NCI-H446 (cell line): ENCODE measurements at regions not wholly inside any gene's neighbourhood (a gene's known extent, or its start where the extent isn't known, plus 50 kb on each side); places are given as distances from the start of the nearest gene placed in this dataset.

Experiments used
- DNase-seq, 2 experiments: peaks; one replicate each; lab custom pipeline; 2025; lab: John Stamatoyannopoulos, UW

DNA sequence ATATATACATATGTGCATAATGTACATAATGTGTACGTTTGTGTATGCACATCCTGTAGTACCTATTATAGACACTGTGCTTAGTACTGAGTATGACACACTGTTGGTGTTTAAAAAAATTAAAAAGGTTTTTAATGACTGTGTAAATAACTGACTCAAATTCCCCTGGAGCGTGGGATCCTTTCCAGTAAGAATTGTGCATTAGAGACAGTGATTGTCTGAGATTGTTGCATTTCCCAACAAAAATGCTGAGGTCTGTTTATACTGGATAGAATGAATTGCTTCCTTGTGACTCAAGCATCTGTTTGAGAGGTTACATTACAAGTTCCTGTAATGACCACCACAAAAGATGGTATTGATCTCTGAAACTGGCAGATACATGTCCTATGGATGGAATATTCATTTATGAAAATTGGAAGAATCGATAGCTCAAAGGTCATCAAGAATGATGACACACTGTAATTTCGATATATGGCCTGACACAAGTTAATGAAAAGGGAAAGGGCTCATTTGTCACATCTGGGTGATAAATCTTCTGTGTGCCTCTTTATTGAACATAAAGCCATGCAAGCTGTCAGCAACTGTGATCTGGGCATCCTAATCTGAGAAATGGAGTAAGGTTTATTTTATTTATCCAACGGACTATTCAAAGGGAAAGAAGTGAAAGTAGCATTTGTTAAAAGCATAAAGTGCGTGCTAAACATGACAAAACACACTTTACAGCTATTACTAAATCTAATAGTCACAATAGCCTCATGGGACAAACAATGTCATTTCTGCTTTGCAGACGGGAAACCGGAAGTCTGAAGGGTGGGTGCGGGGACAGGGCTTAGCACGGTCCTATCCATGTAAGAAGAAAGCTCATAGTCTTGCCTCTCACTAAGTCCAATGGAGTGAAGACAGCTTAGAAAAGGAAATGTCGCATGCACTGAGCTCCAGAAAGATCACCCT lies 228.8 kb downstream of the CDH11 start:
- no peak for DNase-seq

DNA sequence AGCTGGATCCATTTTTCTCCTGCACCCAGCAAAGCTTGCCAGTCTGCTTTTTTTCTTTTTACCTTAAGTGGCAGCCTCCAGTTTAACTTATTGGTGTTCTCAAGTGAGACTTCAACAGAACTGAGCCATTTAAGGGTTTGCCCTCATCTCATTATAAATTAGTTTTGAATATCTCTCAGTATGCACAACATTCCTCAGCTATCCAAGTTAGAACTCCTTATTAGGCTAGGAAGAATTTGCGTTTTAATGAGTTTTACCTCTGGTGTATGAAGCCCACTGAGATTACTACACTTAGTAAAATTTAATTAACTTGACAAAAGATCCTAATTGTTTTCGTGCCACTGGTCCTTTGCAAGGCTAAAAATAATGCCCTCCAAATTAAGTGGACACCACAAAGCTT lies 232.4 kb downstream of the CDH11 start:
- DNase-seq = no peak

DNA sequence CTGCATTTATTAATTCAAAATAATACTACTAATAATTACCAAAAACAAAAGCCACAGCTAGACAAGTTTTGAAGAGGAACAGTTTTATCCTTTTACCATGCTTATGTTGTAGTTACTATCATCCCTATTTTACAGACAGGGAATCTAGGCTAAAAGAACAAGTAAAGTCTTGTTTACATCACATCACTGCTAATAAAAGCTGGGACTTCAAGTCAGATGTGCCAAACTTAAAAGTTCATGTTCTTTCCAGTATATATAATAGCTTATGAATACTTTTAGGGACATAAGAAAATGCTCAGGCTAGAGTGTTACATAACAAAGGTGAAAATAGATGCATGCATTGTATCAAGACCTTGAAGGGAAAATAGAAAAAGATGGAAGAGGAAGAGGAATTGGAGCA lies 234.2 kb downstream of the CDH11 start:
- no peak for DNase-seq

DNA sequence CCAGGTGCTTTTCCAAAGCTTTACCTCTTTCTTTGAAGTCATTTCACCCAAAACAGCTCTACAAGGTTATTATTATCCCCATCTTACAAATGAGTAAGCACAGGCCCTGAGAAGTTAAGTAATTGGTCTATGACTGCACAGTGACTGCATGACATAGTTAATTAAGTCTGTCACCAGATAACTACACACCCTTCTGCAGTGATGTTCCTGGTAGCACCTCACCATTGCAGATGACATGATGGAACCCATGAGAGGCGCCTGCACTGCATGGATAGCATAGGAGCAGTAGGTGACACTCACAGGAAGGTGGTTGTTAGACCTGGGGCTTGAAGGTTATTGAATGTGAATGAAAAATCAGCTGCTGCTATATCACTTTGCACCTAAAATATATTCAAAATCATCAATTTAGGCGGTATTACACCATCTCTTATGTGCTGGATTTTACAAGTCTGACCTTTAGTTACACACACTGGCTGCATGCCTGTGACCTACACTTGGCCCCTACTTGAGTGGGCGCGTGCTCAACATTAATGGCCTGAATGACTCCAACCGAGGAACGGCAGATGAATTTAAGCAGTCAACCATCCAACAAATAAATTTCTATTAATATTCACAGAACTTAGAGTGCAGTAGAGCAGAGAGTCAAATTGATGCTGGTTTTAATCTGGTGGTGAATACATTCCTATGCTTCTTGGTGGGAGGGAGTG lies 239.6 kb downstream of the CDH11 start:
- no peak for DNase-seq

DNA sequence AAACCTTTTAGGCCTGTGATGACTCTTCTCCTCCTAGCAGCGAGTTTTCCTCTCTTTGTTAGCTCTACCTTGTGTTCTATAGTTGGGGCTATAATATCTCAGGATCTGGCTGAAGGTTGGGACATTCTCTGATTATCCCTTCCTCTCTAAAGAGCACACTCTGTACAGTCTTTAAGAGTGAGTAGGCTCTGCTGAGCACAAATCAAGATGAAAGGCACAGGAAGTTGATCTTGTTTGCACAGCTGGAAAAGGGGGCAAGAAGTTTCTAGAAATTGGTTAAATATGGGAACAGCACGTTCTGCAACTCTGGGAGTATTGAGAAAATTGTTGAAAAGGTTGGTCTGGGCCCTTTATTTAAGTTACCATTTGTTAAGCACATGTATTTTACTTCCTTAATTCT lies 240.9 kb downstream of the CDH11 start:
- no peak for DNase-seq

DNA sequence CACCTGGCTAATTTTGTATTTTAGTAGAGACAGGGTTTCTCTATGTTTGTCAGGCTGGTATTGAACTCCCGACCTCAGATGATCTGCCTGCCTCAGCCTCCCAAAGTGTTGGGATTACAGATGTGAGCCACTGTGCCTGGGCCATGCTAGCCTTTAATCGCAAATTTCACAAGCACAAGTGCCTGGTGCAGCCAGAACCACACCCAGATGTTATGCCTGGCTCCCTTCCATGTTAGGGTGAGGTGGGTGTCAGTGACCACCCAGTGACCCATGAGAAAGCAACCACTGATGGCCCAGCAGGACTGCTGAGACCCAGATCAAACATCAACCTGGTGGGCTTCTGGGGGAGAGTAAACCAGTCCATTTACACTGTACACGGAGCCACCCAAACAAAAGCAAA lies 241.9 kb downstream of the CDH11 start:
- DNase-seq = no peak

DNA sequence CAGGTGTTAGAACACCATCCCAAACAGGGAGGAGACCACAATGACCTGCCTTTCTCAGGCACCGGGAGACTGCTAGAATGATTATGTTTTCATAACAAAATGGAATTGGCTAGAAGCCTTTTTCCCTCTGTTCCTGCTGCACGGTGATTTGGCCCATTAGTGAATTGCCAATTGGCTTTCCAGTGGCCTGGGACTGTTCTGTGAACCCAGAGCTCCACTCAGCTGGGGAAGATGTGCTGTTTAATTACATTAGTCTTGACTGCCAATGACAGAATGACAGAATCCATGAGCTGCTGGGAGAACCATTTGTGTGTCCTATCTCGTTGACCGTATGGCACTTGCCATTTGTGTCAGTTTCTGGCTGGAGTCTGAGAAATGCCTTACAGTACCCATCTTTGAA lies 242.9 kb downstream of the CDH11 start:
- peak in 1 of 2 experiments; percentile 41 for DNase-seq

DNA sequence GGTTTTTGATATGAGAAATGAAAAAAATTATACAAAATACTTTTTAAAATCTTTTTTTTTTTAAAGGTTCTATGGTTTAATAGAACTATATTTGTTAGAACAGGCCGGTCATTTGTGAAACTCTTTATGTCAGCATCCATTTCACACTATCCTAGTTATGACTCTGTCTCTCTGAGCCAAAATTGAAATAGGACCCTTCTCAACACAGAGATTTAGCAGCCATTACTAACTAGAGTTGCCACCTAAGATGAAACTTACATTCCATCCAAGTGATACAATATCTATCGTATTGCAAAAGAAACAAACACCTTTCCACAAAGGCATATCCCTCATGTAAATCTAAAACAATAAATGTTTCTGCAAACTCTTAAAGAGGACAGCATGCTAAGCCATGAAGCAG lies 249.8 kb downstream of the CDH11 start:
- DNase-seq = no peak

DNA sequence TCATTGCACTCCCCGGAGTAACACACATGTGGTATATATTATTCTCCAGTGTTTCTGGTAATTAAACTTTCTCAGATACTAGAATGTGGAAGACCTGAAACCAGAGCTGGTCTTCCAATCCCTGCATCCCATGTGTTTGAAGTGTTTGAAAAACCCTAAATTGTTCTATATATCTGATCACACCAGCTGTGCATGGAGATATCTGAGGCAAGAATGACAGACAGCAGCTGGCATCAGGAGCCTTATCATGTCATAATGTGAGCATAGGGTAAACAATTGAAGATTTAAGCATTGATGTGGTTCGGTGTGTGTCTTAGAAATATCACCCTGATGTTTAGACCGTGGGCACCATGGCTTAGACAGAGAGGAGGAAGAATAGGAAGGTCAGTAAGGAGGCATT lies 251.0 kb downstream of the CDH11 start:
- DNase-seq = no peak

DNA sequence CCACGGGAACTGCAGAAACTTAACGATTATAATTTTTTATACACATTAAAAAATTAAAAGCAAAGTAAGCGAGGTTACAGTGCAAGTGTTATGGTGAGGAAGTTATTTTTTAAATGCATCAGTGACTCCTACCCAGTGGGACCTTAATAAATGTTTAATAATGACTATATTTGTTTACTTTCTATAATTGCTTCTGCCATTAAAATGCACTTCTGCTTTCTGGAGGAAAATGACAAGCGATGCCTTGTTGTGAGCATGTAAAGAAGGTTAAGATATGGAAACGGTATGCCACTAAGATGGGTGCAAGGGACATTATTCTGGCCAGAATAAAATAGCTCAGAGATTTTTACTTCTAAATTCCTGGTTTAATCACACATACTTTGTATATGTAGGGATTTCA lies 252.1 kb downstream of the CDH11 start:
- DNase-seq = no peak

DNA sequence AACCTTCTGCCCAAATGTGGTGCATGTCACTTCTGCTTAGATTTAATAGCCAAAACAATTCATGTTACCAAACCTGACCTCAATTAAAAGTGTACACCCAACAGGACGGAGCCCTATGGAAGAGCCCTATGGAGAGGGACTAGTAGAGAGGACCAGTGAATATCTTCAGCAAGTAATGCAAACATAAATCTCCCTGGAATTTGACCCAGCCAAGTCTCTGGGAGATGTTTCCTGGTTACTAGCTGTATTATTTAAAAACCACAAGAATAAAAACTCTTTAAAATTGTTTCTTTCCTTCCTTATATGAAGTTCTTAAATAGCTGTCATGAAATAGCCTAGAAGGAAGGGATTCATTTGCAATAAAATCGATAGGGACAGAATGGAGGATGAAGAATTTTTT lies 255.8 kb downstream of the CDH11 start:
- no peak for DNase-seq

DNA sequence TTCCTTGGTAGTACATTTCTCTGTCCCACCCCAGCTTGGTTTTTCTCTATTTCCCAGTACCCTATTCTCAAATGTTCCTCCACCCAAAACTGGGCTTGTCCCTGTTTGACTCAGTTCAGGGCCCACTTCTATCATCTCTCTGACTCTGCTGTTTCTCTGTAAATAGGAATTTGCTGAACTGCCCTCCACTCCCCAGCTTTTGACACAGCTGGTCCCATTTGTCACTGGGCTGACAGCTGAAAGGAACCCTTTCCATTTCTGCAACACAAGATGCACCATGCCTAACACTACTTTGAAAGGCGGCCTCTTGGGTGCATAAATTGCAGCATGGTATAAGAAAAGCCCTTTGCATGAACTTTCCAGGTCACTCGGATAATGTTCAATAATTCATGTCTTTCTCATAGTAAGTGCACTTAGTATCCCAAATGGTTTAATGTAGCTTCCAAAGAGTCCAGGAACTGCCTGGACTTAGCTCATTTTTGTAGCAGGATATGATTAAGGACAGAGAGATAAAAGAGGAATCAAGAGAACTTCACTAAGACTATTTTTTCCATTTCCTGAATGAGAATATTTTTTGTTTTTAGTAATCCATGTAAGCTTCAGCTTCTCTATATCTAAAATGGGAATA lies 256.7 kb downstream of the CDH11 start:
- peak in 1 of 2 experiments; percentile 38 for DNase-seq

DNA sequence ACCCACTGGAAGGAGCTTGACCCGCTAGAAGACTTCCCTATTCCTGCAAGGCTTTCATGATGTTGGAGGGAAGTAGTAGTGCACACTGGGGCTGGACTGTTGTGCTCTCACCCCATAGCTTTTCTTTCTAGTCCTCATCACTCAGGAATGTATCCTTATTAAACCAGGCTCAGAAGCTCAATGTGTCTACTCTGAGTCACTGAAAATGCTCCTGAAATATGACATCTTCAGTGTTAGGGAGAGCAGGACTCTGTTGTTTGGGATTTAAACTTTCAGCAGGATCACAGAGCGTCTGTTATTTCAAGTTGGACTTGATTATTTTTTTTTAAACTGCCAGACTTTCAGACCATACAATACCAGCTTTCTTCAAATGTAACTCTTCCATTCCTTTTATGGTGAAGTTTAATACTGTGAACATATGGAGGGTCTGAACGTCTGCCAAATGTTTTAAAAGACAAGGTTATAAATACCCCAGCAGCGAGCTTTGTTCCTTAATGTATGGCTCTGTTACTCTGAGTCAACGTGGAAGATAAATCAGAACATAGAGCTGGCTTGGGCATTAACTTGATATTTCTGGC lies 257.5 kb downstream of the CDH11 start:
- peak; percentile 70 to 85 for DNase-seq

DNA sequence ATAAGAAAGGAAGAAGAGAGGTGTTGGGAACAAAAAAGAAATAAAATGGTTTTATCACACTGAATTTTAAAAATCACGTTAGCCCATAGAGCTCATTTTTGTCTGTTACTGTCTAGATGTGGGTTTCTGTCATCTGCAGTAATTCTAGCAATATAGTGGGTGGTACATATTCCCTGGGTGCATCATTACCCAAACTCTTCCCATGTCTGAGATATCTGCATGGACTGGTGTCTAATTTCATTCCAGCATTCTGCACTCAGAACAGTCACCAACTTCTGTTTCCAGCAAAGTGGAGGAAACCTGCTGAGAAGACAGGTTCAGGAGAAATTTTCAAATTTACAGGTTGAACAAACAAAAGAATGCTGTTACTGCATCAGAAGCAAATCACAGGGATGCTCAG lies 263.8 kb downstream of the CDH11 start:
- DNase-seq = no peak

DNA sequence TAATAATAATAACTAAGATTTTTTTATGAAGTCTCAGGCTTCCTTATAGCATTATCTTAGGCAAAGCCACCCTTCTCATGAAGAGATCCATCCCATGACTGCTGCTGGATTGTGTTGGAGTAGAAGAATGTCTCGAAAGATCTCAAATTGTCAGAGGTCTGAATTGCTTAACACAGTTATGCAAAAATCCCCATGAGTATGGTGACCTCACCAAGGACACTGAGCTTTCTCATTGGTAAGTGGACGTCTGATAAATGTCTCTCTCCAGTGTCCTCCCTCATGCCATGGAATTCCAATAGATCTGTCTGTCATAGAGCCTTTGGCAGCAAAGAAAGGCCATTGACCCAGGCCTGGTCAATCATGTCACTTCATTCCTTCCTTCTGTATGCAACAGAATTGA lies 264.5 kb downstream of the CDH11 start:
- DNase-seq = no peak

DNA sequence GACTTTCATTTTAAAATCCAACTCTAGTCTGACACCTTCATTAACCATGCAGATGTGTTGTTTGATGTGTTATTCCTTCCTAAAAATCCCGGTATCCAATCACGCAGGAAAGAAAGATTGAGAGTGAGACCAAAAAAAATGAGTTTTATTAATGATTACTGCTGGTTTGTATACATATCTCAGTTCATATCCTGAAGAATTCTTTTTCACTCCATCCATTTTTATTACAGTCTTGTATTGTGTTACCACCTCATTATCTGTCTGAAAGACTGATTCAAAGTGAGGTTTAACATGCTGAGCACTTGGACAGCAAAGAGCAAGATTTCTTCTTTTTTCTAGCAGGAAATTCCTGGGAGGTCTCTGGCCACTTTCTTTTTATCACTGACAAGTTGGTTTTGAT lies 268.3 kb downstream of the CDH11 start:
- DNase-seq = no peak

DNA sequence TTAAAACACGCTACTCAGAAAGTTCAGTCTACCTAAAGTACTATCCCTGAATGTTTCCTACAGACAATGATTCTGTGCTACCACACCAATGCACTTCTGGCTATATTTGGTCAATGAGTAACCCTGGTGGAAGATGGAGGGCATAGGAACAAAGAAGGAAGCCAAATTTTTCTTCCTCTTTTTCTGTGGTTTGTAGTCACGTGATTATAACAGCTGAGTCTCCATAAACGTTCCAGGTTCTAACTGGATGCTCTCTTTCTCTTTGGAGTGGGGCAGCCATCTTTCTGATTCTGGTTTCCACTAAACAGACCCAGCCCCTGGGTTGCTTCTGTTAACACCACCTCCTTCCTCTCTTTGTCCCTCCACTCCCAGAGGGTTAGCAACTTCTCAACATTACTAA lies 274.9 kb downstream of the CDH11 start:
- no peak for DNase-seq

DNA sequence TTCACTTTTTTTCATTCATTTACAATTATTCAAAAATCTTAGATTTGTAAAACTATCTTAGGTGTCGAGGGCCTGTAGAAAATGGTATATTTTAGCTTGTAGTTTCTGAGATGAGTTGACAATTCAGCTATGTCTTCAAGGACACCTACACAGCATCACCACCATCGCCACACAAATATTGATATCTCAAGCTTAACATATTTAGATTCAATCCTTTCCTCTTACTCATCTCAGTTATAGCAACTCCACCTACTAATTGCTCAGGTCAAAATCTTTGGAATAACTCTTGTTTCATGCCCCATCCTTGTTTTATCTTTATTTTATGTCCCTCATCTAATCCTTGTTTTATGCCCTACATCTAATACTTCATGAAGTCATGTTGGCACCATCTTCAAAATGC lies 276.8 kb downstream of the CDH11 start:
- DNase-seq = no peak

DNA sequence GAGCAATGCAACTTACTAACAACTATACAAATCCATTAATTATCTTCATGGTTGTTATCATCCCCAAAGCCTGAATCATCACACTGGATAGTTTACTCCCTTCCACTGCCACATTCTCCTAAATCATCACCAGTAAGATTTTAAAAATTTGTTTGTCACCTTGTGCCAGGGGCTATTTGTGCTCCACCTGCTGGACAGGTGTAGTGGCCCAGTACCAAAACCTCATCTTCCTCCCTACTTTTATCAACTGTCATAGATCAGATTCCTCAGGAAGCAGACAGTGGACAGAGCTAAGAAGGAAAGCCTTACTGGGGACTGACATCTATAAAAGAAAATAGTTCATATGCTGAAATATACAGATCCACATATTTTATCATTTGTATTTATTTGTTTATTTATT lies 280.4 kb downstream of the CDH11 start:
- DNase-seq = no peak

DNA sequence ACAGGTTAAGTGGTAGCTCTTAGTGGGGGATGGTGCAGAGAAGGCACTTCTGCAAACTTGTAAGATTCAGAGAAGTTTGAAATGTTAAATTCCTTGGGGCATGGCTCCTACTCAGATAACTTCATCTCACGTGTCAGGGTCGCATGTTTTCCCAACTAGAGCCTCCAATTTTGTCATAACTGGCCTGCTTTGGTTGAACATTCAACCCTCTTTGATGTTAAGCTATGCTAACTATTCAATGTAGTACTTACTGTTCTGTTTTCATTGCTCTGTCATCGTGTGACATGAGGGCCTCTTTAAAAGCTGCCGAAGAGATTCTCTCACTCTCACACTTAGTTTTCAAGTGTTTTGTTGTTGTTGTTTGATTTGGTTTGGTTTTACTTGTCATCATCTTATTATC lies 280.8 kb downstream of the CDH11 start:
- DNase-seq = no peak

DNA sequence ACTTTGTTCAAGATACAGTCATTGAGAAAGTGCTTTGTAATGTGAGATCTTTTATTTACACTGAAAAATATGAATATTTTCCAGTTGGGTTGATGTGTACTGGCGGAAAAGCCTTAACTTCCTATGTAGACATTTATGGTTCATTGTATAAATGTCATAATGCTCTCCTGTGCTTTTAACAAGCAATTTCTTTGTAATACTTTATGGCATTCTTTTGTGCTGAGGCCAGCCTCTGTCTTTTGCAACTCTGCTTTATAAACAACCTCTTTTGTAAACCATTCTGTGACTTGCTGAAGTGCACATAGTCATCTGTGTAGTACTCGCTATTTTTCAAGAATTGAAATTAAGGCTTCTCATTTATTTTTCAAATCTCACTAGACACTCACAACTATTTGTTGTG lies 291.2 kb downstream of the CDH11 start:
- no peak for DNase-seq

DNA sequence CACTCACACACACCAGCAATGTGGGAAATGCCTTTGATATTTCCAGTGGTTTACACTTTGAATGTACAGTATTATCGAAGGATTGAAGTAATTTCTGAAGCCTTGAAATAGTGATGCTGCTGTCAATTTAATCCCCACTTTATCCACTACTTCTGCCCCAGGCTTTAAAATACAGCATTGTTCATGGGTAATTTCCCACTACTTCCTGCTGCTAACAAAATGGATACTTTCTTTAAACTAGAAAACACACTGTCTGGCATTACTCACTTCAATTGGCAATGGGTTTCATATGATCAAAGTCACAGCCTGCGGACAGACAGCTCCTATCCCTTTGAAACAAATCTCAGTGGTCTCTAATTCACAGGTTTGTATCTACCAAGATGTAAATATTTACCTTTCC lies 292.2 kb downstream of the CDH11 start:
- no peak for DNase-seq

DNA sequence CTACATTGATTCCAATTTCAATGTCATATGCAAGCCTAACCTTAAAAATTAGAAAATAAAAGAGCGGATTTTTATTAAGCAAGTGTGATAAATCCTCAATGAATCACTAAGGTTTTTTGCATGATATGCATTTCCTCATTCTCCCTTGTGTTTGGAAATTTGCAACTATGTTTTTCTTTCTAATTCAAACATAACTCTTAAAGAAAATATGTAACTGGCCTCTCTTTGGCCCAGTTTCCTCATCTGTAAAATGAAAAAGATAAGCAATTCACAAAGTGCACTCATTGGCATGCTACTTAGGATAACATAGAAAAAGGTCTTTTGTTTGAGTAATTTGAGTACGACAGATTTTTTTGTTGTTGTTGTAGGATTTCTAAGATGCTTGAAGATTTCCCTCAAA lies 295.5 kb downstream of the CDH11 start:
- DNase-seq = no peak
